OCI-LY7 (cell line): ENCODE measurements at regions not wholly inside any gene's neighbourhood (a gene's known extent, or its start where the extent isn't known, plus 50 kb on each side); places are given as distances from the start of the nearest gene placed in this dataset.

Experiments used
- BruUV-seq: library from RNA; stranded (reverse); fragments of 400-500 nt; replicated peaks from 2 replicates; lab custom pipeline; 2021; lab: Mats Ljungman, UMichigan
- CTCF ChIA-PET: fragments of 300-600 bp; sonication (Branson Sonifier 250); formaldehyde crosslinking; loops from one replicate; lab custom pipeline; 2022; ENCODE audit warnings: antibody characterized with exemption; ENCODE audit not compliant: unreplicated experiment; lab: Charles Lee
- POLR2A ChIA-PET: fragments of 300-600 bp; sonication (Branson Sonifier 250); formaldehyde crosslinking; loops from one replicate; lab custom pipeline; 2022; ENCODE audit warnings: antibody characterized with exemption; lab: Charles Lee
- DNase-seq: peaks from one replicate; pipeline ENCODE4 v3.0.0-alpha.2; 2015; ENCODE audit warnings: low spot score
- H2AFZ ChIP-seq: fragments of 200-600 bp; sonication (generic), shearing (Covaris generic); 2 replicates; pipeline ENCODE4 v1.6.1; 2014; ENCODE audit warnings: mild to moderate bottlenecking, antibody characterized with exemption, low read length, moderate library complexity
- H3K27ac ChIP-seq: fragments of 200-600 bp; sonication (generic); 2 replicates; pipeline ENCODE4 v1.5.1; 2014; ENCODE audit warnings: mixed run types, low read depth, mild to moderate bottlenecking, moderate library complexity, low read length, inconsistent platforms; ENCODE audit not compliant: poor library complexity, severe bottlenecking
- H3K36me3 ChIP-seq: fragments of 200-600 bp; sonication (generic); 2 replicates; pipeline ENCODE4 v1.6.1; 2014; ENCODE audit warnings: mild to moderate bottlenecking, antibody characterized with exemption, low read length, moderate library complexity, mixed read lengths; ENCODE audit not compliant: insufficient read depth
- H3K4me1 ChIP-seq: fragments of 200-600 bp; sonication (generic); 2 replicates; pipeline ENCODE4 v1.5.1; 2014; ENCODE audit warnings: mild to moderate bottlenecking, low read length; ENCODE audit not compliant: insufficient read depth, poor library complexity, severe bottlenecking
- H3K4me2 ChIP-seq: fragments of 200-600 bp; sonication (generic); 2 replicates; pipeline ENCODE4 v1.6.1; 2014; ENCODE audit warnings: mild to moderate bottlenecking, low read length
- H3K4me3 ChIP-seq: fragments of 200-600 bp; sonication (generic); 2 replicates; pipeline ENCODE4 v1.5.1; 2014; ENCODE audit warnings: mild to moderate bottlenecking, low read depth, low read length; ENCODE audit not compliant: poor library complexity, severe bottlenecking
- H3K79me2 ChIP-seq: fragments of 200-600 bp; sonication (generic); 2 replicates; pipeline ENCODE4 v1.6.1; 2016; ENCODE audit warnings: low read depth, mild to moderate bottlenecking, low read length, moderate library complexity, mixed read lengths; ENCODE audit not compliant: insufficient read depth
- H3K9me2 ChIP-seq: fragments of 200-600 bp; sonication (generic); 2 replicates; pipeline ENCODE4 v1.6.1; 2016; ENCODE audit warnings: mild to moderate bottlenecking, low read length, mixed read lengths; ENCODE audit not compliant: insufficient read depth
- H3K9me3 ChIP-seq: fragments of 200-600 bp; sonication (generic); 2 replicates; pipeline ENCODE4 v1.6.1; 2014; ENCODE audit warnings: mild to moderate bottlenecking, mixed run types, low read length, mixed read lengths
- H4K20me1 ChIP-seq: fragments of 200-600 bp; sonication (generic); 2 replicates; pipeline ENCODE4 v1.6.1; 2014; ENCODE audit warnings: mild to moderate bottlenecking, antibody characterized with exemption, low read length, moderate library complexity, mixed read lengths; ENCODE audit not compliant: insufficient read depth
- CTCF ChIP-seq: fragments of 200-600 bp; sonication (generic); conservative IDR thresholded peaks from 2 replicates; pipeline ENCODE4 v1.5.1; 2014; ENCODE audit warnings: mild to moderate bottlenecking, antibody characterized with exemption, low read length, moderate library complexity, mixed read lengths
- EZH2phosphoT487 ChIP-seq: fragments of 200-600 bp; sonication (generic); IDR thresholded peaks from 2 replicates; pipeline ENCODE4 v1.6.1; 2018; ENCODE audit warnings: low read depth, borderline replicate concordance, mild to moderate bottlenecking, mixed run types, antibody characterized with exemption, low read length, moderate library complexity, mixed read lengths
- intact Hi-C: fragments of 100-400 bp; cut with micrococcal nuclease; formaldehyde crosslinking; loops from one replicate; pipeline ENCODE4 v1.10.0; 2022; ENCODE audit not compliant: unreplicated experiment

- Histone ChIP-seq H2AFZ (no peak overlapping the region), H3K9me3 (no peaks in the 10 kb centered on the region), H3K4me1 (no peaks in the 10 kb centered on the region), H3K27ac (no peak overlapping the region), H4K20me1 (no peaks in the 10 kb centered on the region), H3K4me2 (no peak overlapping the region), H3K9me2 (no peaks in the 10 kb centered on the region; the same call in 1 of the 2 replicates), H3K79me2 (no peaks in the 10 kb centered on the region), H3K36me3 (no peaks in the 10 kb centered on the region), H3K4me3 (no peak overlapping the region)
- TF ChIP-seq EZH2phosphoT487 (no peak), CTCF (no peak)
- no peak for DNase-seq
- ChIA-PET POLR2A (no interaction called here), CTCF (no interaction called here)
- no TSS peak for BruUV-seq
- intact Hi-C loops, result no loop called here
Observed at GRCh38 chr1:184152974-184153373, 101.4 kb downstream of the TSEN15 start.

- DNase-seq, result no peak
- BruUV-seq, result no TSS peak
- Histone ChIP-seq H3K9me2 (no peaks in the 10 kb centered on the region; the same call in 1 of the 2 replicates), H3K27ac (no peak overlapping the region), H3K36me3 (no peaks in the 10 kb centered on the region), H3K9me3 (no peaks in the 10 kb centered on the region), H3K4me1 (no peaks in the 10 kb centered on the region), H3K4me3 (no peak overlapping the region), H3K4me2 (no peak overlapping the region), H2AFZ (no peak overlapping the region), H3K79me2 (no peaks in the 10 kb centered on the region), H4K20me1 (no peaks in the 10 kb centered on the region)
- intact Hi-C loops, result no loop called here
- CTCF ChIA-PET, result no interaction called here
- TF ChIP-seq EZH2phosphoT487 (no peak), CTCF (no peak)
- POLR2A ChIA-PET, result no interaction called here
Observed at GRCh38 chr1:184153731-184154130, 102.2 kb downstream of the TSEN15 start.

GRCh38 chr1:184156521-184157393 is 105.2 kb downstream of the TSEN15 start:
- H3K27ac ChIP-seq, result no peak overlapping the region
- ChIA-PET POLR2A (interaction anchor here (0.7 kb wide), 1 partner anchor 70 kb away, joined by 3 read pairs; no protein-coding TSS in a partner anchor), CTCF (no interaction called here)
- H3K9me3 ChIP-seq, result no peaks in the 10 kb centered on the region
- no peak for DNase-seq
- no peaks in the 10 kb centered on the region for H3K36me3 ChIP-seq
- H3K4me3 ChIP-seq, result no peak overlapping the region
- H3K4me2 ChIP-seq, result no peak overlapping the region
- no peaks in the 10 kb centered on the region for H3K4me1 ChIP-seq
- H3K79me2 ChIP-seq, result no peaks in the 10 kb centered on the region
- intact Hi-C loops, result no loop called here
- no TSS peak for BruUV-seq
- no peaks in the 10 kb centered on the region for H3K9me2 ChIP-seq
- H2AFZ ChIP-seq, result no peak overlapping the region
- H4K20me1 ChIP-seq, result no peaks in the 10 kb centered on the region
- TF ChIP-seq EZH2phosphoT487 (no peak), CTCF (no peak)
